ENCODE measurements at regions not wholly inside any gene's neighbourhood (a gene's known extent, or its start where the extent isn't known, plus 50 kb on each side); places are given as distances from the start of the nearest gene placed in this dataset.

GRCh38 chr2:71859211-71859847 is 288.3 kb downstream of the CYP26B1 start:
- Histone ChIP-seq H3K9me3 (ENCODE audit: control insufficient read depth, insufficient read depth, low read depth, low read length) (no peaks in the 10 kb centered on the region; the same call in 1 of the 2 replicates), H3K27ac (ENCODE audit: low read length) (no peak overlapping the region), H3K4me3 (ENCODE audit: low read depth in 2 of 2, low read length in 2 of 2) (no peak overlapping the region), H3K4me1 (ENCODE audit: control insufficient read depth, insufficient read depth, low read length) (no peaks in the 10 kb centered on the region), H3K36me3 (ENCODE audit: control insufficient read depth, insufficient read depth, low read length) (no peaks in the 10 kb centered on the region), H3K27me3 (ENCODE audit: control insufficient read depth, insufficient read depth, low read length) (peaks cover 5% of the 10 kb centered on the region)
- DNase-seq (ENCODE audit: low read depth, low spot score): no peak
- CTCF ChIA-PET: no interaction called here
- POLR2A ChIA-PET: no interaction called here
- ATAC-seq: no peak
- TF ChIP-seq REST (IDR thresholded peaks at IDR 0.05; ENCODE audit: insufficient read depth in 1 of 2, low read depth in 2 of 2, low read length in 1 of 2): no peak
- no peak for TF ChIP-seq POLR2AphosphoS5 (IDR thresholded peaks at IDR 0.05; ENCODE audit: low read depth, low read length)
- intact Hi-C loops (cut with micrococcal nuclease; ENCODE audit: unreplicated experiment): no loop called here
- no TSS peak for BruUV-seq (replicated peaks)
- in situ Hi-C loops (cut with HindIII; ENCODE audit: low pct_unique_long_range_greater_than_20kb, low sequenced_read_pairs): no loop called here

GRCh38 chr2:71858071-71858470 is 289.6 kb downstream of the CYP26B1 start:
- Histone ChIP-seq H3K9me3 (ENCODE audit: control insufficient read depth, insufficient read depth, low read depth, low read length) (no peaks in the 10 kb centered on the region; the same call in 1 of the 2 replicates), H3K27ac (ENCODE audit: low read length) (no peak overlapping the region), H3K27me3 (ENCODE audit: control insufficient read depth, insufficient read depth, low read length) (peaks cover 4% of the 10 kb centered on the region; the same call in 1 of the 2 replicates), H3K36me3 (ENCODE audit: control insufficient read depth, insufficient read depth, low read length) (no peaks in the 10 kb centered on the region), H3K4me1 (ENCODE audit: control insufficient read depth, insufficient read depth, low read length) (no peaks in the 10 kb centered on the region), H3K4me3 (ENCODE audit: low read depth in 2 of 2, low read length in 2 of 2) (no peak overlapping the region)
- POLR2A ChIA-PET: no interaction called here
- ATAC-seq (no peak), DNase-seq (ENCODE audit: low read depth, low spot score) (no peak)
- intact Hi-C loops (cut with micrococcal nuclease; ENCODE audit: unreplicated experiment): no loop called here
- no TSS peak for BruUV-seq (replicated peaks)
- CTCF ChIA-PET: no interaction called here
- TF ChIP-seq SIN3A (IDR thresholded peaks at IDR 0.05; ENCODE audit: borderline replicate concordance, insufficient read depth, low read depth, low read length) (no peak), CTCF (IDR thresholded peaks at IDR 0.05) (no peak), REST (IDR thresholded peaks at IDR 0.05; ENCODE audit: insufficient read depth in 1 of 2, low read depth in 2 of 2, low read length in 1 of 2) (no peak), TCF7L2 (IDR thresholded peaks at IDR 0.05; ENCODE audit: low read depth, low read length) (no peak), POLR2AphosphoS5 (IDR thresholded peaks at IDR 0.05; ENCODE audit: low read depth, low read length) (no peak)
- in situ Hi-C loops (cut with HindIII; ENCODE audit: low pct_unique_long_range_greater_than_20kb, low sequenced_read_pairs): no loop called here
